ENCODE measurements at regions not wholly inside any gene's neighbourhood (a gene's known extent, or its start where the extent isn't known, plus 50 kb on each side); places are given as distances from the start of the nearest gene placed in this dataset.

DNA sequence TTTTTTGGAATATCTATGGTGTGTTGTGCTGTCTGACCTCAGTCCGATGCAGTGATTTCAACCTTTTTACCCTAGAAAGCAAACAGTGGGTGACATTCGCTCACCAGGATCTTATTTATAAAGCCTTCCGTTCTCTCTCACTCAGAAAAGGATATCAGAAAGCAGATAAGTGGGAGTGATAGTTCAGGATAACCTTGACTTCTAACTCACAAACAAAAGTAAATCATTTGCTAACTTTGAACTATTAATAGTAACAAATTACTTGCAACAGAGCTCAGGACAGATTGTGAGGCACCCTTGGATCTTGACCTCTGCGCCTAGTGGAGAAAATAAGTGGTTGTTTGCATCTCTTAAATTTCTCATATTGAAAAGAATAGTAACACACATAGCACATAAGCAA is 637.1 kb upstream of the CITED2 start:
- Mint-ChIP-seq H3K27me3 (ENCODE audit: insufficient read depth) (no peaks in the 10 kb centered on the region; the same call in none of the 2 replicates), H3K9me3 (peaks cover 15% of the 10 kb centered on the region), H3K27ac (no peak overlapping the region), H3K36me3 (ENCODE audit: low read depth) (peaks cover 15% of the 10 kb centered on the region), H3K4me3 (no peak overlapping the region), H3K4me1 (ENCODE audit: low read depth) (peaks cover 6% of the 10 kb centered on the region)
- TF ChIP-seq, protein P1, sequence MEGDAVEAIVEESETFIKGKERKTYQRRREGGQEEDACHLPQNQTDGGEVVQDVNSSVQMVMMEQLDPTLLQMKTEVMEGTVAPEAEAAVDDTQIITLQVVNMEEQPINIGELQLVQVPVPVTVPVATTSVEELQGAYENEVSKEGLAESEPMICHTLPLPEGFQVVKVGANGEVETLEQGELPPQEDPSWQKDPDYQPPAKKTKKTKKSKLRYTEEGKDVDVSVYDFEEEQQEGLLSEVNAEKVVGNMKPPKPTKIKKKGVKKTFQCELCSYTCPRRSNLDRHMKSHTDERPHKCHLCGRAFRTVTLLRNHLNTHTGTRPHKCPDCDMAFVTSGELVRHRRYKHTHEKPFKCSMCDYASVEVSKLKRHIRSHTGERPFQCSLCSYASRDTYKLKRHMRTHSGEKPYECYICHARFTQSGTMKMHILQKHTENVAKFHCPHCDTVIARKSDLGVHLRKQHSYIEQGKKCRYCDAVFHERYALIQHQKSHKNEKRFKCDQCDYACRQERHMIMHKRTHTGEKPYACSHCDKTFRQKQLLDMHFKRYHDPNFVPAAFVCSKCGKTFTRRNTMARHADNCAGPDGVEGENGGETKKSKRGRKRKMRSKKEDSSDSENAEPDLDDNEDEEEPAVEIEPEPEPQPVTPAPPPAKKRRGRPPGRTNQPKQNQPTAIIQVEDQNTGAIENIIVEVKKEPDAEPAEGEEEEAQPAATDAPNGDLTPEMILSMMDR (IDR thresholded peaks at IDR 0.05) = no peak
- no peak for DNase-seq

DNA sequence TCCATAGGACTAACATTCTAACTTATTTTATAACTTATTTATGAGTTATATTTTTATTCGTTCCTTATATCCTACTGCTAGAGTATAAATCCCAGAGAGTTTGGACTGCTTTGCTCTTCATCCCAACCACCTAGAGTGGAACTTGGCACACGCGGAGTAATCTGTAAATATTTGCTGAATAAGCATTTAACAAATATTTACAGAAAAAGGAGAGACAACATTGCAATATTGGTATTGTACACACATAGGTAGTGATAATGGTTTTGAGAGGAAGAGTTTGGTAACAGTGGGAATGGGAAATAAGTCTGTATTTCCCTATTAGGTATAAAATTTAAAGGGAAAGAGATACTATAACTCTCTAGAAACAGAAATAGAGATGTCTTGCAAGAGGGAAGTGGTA is 634.8 kb upstream of the CITED2 start:
- H3K9me3 Mint-ChIP-seq = peaks cover 18% of the 10 kb centered on the region
- DNase-seq = no peak
- no peaks in the 10 kb centered on the region; the same call in 1 of the 2 replicates for H3K27me3 Mint-ChIP-seq (ENCODE audit: insufficient read depth)
- H3K36me3 Mint-ChIP-seq (ENCODE audit: low read depth) = peaks cover 18% of the 10 kb centered on the region
- peaks cover 6% of the 10 kb centered on the region for H3K4me1 Mint-ChIP-seq (ENCODE audit: low read depth)
- TF ChIP-seq, protein P1 (IDR thresholded peaks at IDR 0.05) = no peak
- H3K4me3 Mint-ChIP-seq = no peak overlapping the region
- no peak overlapping the region for H3K27ac Mint-ChIP-seq

DNA sequence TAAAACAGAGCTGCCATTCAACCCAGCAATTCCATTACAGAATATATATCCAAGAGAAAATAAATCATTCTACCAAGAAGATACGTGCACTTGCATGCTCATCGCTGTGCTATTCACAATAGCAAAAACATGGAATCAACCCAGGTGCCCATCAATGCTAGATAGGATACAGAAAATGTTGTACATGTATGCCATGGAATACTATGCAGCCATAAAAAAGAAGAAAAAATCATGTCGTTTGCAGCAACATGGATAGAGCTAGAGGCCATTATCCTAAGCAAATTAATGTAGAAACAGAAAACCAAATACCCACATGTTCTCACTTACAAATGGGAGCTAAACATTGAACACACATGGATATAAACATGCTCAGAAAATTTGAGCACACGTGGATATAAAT is 633.1 kb upstream of the CITED2 start:
- TF ChIP-seq, protein P1 (IDR thresholded peaks at IDR 0.05) = no peak

GRCh38 chr6:140003217-140003616 is 628.8 kb upstream of the CITED2 start:
- H3K9me3 Mint-ChIP-seq = peaks cover 22% of the 10 kb centered on the region
- DNase-seq = no peak

More for the DNA sequence above, 633.1 kb upstream of the CITED2 start:
- H3K36me3 Mint-ChIP-seq (ENCODE audit: low read depth) = peaks cover 18% of the 10 kb centered on the region
- no peak for DNase-seq
- no peaks in the 10 kb centered on the region; the same call in 1 of the 2 replicates for H3K27me3 Mint-ChIP-seq (ENCODE audit: insufficient read depth)
- H3K4me1 Mint-ChIP-seq (ENCODE audit: low read depth) = peaks cover 23% of the 10 kb centered on the region
- H3K9me3 Mint-ChIP-seq = peaks cover 18% of the 10 kb centered on the region
- H3K4me3 Mint-ChIP-seq = no peak overlapping the region
- no peak overlapping the region for H3K27ac Mint-ChIP-seq

DNA sequence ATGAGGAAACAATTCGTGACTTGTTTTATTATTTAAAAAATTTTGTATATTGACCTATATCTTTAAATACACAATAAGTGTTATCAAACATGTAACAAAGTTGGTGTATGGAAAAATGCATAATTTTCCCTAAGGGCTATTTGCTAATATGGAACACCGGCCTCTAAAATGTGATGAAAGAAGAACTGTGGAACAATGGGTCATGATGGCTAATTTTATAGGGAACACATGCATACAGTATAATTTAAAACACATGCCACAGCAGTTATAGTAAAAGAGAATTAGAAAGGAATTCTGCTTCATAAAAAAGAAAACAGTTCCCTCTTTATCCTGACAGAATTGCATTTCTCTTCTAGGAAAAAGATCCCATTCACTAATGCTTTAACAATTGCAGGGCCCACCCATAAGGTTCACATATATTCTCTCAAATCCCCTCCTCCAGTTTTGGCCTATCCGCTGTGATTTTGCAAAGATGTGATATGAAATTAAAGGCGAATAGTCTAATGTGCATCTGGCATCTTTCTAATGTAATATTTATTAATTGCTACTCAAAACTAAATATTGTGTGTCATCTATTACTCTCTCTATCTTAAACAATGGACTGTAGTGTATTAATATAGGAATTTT is 628.1 kb upstream of the CITED2 start:
- DNase-seq = peak; percentile 61
- Mint-ChIP-seq H3K36me3 (ENCODE audit: low read depth) (peaks cover 23% of the 10 kb centered on the region), H3K27ac (peak overlapping the region; percentile 75)

More at GRCh38 chr6:140003217-140003616, 628.8 kb upstream of the CITED2 start:
- Mint-ChIP-seq H3K36me3 (ENCODE audit: low read depth) (peaks cover 23% of the 10 kb centered on the region), H3K27me3 (ENCODE audit: insufficient read depth) (no peaks in the 10 kb centered on the region), H3K4me1 (ENCODE audit: low read depth) (peaks cover 36% of the 10 kb centered on the region), H3K27ac (peak overlapping the region; percentile 75), H3K4me3 (no peak overlapping the region)
- TF ChIP-seq, protein P1 (IDR thresholded peaks at IDR 0.05) = no peak

More for the DNA sequence above, 628.1 kb upstream of the CITED2 start:
- TF ChIP-seq, protein P1 (IDR thresholded peaks at IDR 0.05) = no peak
- Mint-ChIP-seq H3K4me3 (no peak overlapping the region; the same call in 1 of the 2 replicates), H3K4me1 (ENCODE audit: low read depth) (peaks cover 44% of the 10 kb centered on the region), H3K27me3 (ENCODE audit: insufficient read depth) (no peaks in the 10 kb centered on the region), H3K9me3 (peaks cover 17% of the 10 kb centered on the region)

All from HFFc6 (cell line).